HG02970 (cell line): ENCODE measurements at regions not wholly inside any gene's neighbourhood (a gene's known extent, or its start where the extent isn't known, plus 50 kb on each side); places are given as distances from the start of the nearest gene placed in this dataset.
"Not testable (repeated sequence)": the region's sequence is repeated elsewhere in the genome, so short reads cannot be mapped to it uniquely, and the experiment has no call there.

Experiments
- ATAC-seq: cut with Tn5 transposase; IDR thresholded peaks from one replicate; pipeline ENCODE4 v1.9.1; 2021; ENCODE audit warnings: mild to moderate bottlenecking, moderate library complexity, moderate number of reproducible peaks; ENCODE audit not compliant: unreplicated experiment, low FRiP score

DNA sequence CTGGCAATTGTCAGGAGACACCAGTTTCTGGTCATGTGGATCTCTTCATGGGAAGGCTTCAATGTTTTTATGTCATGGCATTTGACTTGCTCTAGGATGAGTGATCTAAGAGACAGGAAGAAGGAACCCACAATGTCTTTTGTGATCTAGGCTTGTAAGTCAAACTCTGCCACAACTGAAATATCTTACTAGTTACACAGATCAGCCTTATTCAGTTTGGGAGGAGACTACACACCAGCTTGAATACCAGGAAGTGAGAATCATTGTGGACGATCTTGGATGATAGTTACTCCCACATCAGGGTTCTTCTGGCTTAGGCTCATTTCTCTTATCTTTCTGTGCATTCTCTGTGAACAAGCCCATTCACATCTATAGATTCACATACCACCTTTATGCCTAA is 236.2 kb upstream of the FBXO33 start:
- ATAC-seq: no peak

DNA sequence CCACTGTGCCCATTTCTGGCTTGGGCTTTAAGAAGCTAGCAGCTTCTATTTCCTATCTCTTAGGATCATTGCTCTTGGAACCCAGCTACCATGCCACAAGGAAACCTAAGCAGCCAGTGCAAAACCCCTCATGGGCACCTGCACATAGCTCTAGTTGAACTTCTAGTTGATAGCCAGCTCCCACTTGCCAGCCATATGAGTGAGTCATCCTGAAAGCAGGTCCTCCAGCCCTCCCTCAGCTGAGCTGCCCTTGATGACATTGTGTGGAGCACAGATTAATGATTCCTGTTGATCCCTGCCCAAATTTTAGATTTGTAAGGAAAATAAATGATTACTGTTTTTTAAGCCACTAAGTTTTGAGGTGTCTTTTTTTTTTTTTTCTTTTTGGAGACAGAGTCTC is 234.2 kb upstream of the FBXO33 start:
- ATAC-seq: no peak

- no peak for ATAC-seq
Measured at GRCh38 chr14:39665075-39665475, 232.8 kb upstream of the FBXO33 start.

- no peak for ATAC-seq
Measured at GRCh38 chr14:39664646-39665045, 232.4 kb upstream of the FBXO33 start.

GRCh38 chr14:39641224-39641623 is 209.0 kb upstream of the FBXO33 start:
- ATAC-seq: no peak

DNA sequence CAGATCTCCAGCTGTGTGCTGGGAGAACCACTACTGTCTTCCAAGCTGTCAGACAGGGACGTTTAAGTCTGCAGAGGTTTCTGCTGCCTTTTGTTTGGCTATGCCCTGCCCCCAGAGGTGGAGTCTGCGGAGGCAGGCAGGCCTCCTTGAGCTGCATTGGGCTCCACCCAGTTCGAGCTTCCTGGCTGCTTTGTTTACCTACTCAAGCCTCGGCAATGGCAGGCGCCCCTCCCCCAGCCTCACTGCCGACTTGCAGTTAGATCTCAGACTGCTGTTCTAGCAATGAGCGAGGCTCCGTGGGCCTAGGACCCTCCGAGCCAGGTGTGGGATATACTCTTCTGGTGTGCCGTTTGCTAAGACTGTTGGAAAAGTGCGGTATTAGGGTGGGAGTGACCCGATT is 206.8 kb upstream of the FBXO33 start:
- not testable (repeated sequence) for ATAC-seq

DNA sequence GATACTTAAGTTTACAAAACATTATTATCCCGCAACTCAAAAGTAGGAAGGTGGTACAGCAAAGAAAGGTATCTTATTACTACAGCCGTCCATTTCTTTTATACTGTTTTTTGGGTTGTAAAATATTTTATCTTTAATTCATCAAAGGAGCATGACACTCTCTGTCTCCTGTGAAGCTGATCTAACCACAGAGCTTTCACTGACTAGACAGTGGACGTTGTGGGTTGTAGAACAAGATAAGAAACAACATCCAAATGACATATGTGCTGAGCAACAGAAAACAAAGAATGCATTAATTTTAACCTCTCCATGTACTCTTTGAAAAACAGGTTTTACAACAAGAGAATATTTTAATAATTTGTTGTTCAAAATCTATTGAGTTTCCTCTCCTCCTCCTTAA is 195.9 kb upstream of the FBXO33 start:
- no peak for ATAC-seq

DNA sequence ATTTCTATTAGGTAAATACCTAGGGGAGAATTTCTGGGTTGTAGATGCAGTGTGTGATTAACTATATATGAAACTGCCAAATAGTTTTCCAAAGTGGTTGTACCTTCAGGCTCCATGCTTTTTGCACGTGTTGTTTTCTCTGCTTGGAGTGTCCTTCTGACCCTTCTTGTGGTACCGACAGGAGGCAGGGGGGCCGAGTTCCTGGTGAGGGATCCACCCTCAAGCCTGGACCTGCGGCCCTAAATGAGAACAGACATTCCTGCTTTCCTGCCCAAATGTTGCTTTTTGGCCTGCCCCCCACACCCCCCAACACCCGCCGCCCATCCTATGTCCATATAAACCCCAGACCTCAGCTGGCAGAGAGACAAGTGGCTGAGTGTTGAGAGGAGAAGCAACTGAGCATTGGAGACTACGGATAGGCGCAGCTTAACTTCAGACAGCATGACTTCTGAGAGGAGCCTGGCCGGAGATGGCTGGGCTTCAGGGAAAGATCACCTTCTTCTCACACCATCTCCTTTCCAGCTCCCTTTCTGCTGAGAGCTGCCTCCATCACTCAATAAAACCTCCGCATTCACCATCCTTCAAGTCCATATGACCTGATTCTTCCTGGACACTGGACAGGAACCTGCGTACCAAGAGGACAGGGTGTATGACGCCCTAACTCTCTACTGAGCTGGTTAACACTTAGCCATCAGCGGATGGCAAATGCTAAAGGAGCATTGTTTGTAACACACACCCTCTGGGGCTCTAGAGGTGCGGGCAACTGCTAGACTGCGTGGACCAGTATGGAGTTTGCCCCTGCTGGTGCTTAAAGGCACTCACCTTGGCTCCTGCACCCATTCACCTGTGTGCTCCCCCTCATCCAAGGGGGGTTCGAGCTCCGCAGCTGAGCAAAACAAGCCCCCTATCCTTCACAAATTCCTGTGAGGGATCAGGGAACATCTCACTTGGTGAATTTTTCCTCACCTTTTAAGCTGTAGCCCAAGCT is 194.7 kb upstream of the FBXO33 start:
- ATAC-seq: no peak

- no peak for ATAC-seq
Measured at GRCh38 chr14:39621678-39622077, 189.4 kb upstream of the FBXO33 start.

GRCh38 chr14:39621223-39621622 is 189.0 kb upstream of the FBXO33 start:
- ATAC-seq: no peak

GRCh38 chr14:39617537-39617936 is 185.3 kb upstream of the FBXO33 start:
- no peak for ATAC-seq

DNA sequence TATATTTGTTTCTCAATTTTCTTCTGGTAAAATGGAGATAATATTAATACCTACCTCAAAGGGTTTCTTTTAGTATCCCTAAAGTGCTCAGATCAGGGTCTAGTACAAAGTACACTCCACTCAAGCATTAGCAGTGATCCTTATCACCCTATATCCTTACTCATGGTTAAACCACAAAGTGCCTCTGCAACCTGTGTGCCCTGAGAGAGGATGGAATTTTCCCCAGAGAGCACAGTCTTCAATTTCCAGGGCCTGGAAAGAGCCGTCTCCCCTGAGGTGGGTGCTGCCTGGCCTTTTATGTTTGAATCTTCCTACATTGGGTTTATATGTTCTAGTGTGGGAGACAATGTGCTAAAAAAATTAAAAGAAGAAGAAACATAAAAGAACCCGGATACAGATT is 183.1 kb upstream of the FBXO33 start:
- no peak for ATAC-seq

GRCh38 chr14:39614297-39614923 is 182.2 kb upstream of the FBXO33 start:
- no peak for ATAC-seq

DNA sequence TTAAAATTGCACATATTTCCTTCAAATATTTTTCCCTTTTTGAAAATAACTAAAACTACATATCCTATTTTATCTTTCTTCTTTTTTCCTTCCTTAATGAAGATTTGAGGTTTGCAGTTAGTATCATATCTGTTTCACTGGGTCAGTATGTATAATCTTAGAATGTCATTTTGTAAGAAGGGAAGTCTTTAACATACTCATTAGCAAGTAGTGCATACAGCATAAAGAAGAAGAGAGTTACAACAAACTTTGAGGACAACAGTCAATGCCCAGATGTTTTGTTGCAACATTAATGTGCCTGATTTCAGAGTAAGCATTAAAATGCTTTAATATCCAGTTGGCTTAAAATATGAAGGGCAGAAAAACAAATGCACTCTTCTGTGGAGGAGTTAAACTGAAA is 176.9 kb upstream of the FBXO33 start:
- ATAC-seq: no peak

GRCh38 chr14:39607978-39608377 is 175.7 kb upstream of the FBXO33 start:
- ATAC-seq: no peak

DNA sequence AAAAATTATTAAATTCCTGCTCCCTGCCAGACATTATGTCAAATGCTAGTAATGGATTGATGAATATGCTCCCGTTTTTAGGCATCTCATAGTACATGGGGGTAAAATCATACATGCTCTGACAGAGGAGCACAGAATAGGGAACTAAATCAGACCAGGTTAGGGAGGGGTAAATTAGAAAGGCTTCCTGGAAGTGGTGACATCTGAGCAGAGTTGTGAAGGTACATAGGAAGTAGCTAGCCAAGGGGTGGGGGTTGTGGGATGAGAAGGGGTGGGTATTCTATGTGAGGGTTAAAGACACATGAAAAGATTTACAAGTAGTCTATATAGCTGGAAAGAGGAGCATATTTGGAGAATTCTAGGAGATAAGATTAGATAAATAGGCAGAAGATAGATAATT is 171.7 kb upstream of the FBXO33 start:
- no peak for ATAC-seq

- no peak for ATAC-seq
Measured at GRCh38 chr14:39593377-39593776, 161.1 kb upstream of the FBXO33 start.

- no peak for ATAC-seq
Measured at GRCh38 chr14:39592116-39592789, 160.0 kb upstream of the FBXO33 start.

- not testable (repeated sequence) for ATAC-seq
Measured at GRCh38 chr14:39589882-39590281, 157.6 kb upstream of the FBXO33 start.

- ATAC-seq: no peak
Measured at GRCh38 chr14:39582028-39582654, 149.9 kb upstream of the FBXO33 start.

- ATAC-seq: no peak
Measured at GRCh38 chr14:39581474-39581873, 149.2 kb upstream of the FBXO33 start.
